ENCODE measurements at regions not wholly inside any gene's neighbourhood (a gene's known extent, or its start where the extent isn't known, plus 50 kb on each side); places are given as distances from the start of the nearest gene placed in this dataset.

DNA sequence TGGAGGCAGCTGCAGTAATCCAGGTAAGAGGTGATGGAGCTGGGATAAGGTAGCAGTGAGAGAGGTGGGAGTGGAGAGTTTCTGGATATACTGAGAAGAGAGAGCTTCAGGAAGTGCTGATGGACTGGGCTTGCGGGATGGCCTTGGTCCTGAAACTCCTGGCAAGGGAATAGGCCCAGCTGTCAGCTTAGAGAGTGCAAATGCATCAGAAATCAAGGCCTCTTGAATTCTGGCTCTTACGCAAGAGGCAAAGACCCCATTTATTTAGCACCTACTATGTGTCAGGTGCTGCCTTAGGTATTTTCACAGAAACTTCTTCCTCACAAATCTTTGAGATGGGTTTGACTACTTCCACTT lies 227.2 kb upstream of the MAP3K1 start:
- TF ChIP-seq JUND (IDR thresholded peaks at IDR 0.05) (no peak), EP300 (IDR thresholded peaks at IDR 0.05; ENCODE audit: borderline replicate concordance in 1 of 2, low read depth in 1 of 2, low read length in 1 of 2) (no peak)
- TF ChIP-seq, protein P1, sequence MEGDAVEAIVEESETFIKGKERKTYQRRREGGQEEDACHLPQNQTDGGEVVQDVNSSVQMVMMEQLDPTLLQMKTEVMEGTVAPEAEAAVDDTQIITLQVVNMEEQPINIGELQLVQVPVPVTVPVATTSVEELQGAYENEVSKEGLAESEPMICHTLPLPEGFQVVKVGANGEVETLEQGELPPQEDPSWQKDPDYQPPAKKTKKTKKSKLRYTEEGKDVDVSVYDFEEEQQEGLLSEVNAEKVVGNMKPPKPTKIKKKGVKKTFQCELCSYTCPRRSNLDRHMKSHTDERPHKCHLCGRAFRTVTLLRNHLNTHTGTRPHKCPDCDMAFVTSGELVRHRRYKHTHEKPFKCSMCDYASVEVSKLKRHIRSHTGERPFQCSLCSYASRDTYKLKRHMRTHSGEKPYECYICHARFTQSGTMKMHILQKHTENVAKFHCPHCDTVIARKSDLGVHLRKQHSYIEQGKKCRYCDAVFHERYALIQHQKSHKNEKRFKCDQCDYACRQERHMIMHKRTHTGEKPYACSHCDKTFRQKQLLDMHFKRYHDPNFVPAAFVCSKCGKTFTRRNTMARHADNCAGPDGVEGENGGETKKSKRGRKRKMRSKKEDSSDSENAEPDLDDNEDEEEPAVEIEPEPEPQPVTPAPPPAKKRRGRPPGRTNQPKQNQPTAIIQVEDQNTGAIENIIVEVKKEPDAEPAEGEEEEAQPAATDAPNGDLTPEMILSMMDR (IDR thresholded peaks at IDR 0.05): no peak
